ENCODE measurements at regions not wholly inside any gene's neighbourhood (a gene's known extent, or its start where the extent isn't known, plus 50 kb on each side); places are given as distances from the start of the nearest gene placed in this dataset.

GRCh38 chr12:34348064-34348463 is 325.8 kb downstream of the ALG10 start:
- no peak for DNase-seq

- no peak for DNase-seq
Measured at GRCh38 chr12:34348836-34349672, 326.8 kb downstream of the ALG10 start.

DNA sequence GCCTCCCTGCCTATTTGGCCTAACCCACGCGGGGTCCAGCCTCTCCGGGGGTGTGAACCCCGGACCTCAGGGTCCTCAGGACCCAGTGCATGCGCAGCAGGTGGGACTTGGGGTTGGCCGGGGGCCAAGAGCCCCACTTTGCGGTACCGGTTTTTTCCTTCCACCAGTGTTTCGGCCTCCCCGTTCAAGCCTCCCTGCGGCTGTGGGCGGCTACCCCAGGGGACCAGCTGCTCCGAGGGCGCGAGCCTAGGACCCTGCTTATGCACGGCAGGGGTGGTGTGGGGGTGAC is 327.3 kb downstream of the ALG10 start:
- no peak for DNase-seq

GRCh38 chr12:34350092-34351041 is 328.1 kb downstream of the ALG10 start:
- DNase-seq: no peak

DNA sequence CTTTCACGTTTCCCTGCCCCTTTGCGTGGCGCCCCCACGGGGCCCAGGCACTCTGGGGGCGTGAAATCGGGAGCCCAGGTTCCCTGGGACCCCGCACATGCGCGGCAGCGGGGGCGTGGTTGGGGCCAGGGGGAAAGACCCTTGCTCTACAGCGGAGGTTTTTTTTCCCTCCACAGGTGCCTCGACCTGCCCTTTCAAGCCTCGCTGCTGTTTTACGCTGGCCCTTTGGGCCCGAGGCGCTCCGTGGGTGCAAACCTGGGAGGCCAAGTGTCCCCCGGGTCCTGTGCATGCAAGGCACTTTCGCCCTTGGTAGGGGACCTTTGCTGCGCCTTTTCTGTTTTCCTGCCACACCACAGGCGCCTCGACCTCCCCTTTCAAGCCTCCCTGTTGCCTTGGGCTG is 329.8 kb downstream of the ALG10 start:
- DNase-seq: no peak

DNA sequence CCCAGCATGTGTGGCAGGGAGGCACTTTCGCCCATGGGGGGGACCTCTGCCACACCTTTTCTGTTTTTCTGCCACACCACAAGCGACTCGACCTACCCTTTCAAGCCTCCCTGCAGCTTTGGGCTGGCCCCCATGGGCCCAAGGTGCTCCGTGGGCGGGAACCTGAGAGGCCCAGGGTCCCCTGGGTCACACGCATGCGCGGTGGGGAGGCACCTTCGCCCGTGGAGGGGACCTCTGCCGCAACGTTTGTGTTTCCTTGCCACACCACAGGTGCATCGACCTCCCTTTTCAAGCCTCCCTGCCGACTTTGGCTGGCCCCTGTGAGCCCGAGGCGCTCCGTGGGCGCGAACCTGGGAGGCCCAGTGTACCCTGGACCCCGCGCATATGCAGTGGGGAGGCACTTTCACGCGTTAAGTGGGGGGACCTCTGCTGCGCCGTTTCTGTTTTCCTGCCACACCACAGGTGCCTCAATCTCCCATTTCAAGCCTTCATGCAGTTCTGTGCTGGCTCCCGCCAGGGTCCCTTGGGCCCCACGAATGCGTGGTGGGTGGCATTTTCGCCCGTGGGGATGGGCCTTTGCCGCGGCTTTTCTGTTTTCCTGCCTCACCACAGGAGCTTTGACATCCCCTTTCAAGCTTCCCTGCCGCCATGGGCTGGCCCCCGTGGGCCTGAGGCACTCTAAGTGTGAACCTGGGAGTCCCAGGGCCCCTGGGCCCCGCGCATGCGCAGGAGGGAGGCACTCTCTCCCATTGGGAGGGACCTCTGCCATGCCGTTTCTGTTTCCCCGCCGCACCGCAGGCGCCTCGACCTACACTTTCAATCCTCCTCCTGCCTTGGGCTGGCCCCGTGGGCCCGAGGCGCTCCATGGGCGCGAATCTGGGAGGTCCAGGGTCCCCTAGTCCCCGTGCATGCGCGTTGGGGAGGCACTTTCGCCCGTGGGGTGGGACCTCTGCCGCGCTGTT is 332.2 kb downstream of the ALG10 start:
- no peak for DNase-seq

- DNase-seq: no peak
Measured at GRCh38 chr12:34356233-34356987, 334.1 kb downstream of the ALG10 start.

DNA sequence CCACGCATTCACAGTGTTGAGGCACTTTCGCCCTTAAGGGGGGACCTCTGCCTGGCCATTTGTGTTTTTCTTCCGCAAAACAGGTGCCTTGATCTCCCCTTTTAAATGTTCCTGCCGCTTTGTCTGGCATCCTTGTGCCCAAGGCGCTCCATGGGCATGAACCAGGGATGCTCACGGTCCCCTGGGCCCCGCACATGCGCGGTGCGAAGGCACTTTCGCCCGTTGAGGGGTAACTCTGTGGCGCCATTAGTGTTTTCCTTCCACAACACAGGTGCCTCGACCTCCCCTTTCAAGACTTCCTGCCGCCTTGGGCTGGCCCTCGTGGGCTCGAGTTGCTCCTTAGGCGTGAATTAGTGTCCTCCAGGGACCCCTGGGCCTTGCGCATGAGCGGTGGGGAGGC is 335.5 kb downstream of the ALG10 start:
- DNase-seq: no peak

GRCh38 chr12:34358198-34358597 is 335.9 kb downstream of the ALG10 start:
- DNase-seq: no peak

DNA sequence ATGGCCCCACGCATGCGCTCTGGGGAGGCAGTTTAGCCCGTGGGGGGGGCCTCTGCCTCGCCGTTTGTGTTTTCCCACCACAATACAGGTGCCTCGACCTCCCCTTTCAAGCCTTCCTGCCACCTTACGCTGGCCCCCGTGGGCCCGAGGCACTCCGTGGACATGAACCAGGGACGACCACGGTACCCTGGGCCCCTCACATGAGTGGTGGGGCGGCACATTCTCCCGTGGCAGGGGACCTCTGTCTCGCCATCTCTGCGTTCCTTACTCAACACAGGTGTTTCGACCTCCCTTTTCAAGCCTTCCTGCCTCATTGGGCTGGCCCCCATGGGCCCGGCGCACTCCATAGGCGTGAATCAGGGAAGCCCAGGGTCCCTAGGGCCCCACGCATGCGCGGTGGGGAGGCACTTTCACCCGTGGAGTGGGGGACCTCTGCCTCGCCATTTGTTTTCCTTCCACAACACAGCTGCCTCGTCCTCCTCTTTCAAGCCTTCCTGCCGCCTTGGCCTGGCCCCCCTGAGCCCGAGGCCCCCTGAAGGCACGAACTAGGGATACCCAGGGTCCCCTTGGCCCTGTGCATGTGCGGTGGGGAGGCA is 339.5 kb downstream of the ALG10 start:
- no peak for DNase-seq

DNA sequence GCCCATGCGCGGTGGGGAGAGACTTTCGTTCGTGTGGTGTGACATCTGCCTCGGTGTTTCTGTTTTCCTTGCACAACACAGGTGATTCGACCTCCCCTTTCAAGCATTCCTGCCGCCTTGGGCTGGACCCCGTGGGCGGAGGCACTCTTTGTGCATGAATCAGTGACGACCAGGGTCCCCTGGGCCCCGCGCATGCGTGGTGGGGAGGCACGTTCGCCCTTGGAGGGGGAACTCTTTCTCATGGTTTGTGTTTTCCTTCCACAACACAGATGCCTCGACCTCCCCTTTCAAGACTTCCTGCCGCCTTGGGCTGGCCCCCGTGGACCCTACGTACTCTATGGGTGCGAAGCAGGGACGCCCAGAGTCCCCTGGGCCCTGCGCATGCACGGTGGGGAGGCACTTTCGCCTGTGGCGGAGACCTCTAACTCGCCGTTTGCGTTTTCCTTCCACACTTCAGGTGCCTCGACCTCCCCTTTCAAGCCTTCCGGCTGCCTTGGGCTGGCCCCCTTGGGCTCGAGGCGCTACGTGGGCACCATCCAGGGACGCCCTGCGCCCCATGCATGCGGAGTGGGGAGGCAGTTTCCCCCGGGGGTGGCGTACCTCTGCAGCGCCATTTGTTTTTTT is 340.9 kb downstream of the ALG10 start:
- DNase-seq: no peak

GRCh38 chr12:34368079-34368478 is 345.8 kb downstream of the ALG10 start:
- no peak for DNase-seq

DNA sequence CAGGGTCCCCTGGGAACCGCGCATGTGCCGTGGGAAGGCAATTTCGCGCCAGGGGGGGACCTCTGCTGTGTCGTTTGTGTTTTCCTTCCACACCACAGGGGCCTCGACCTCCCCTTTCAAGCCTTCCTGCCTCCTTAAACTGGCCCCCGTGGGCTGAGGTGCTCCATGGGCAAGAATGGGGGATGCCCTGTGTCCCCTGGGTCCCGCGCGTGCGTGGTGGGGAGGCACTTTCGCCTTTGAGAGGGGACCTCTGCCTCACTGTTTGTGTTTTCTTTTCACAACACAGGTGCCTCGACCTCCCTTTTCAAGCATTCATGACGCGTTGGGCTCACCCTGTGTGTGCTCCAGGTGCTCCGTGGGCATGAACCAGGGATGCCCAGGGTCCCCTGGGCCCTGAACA is 348.8 kb downstream of the ALG10 start:
- DNase-seq: no peak

- no peak for DNase-seq
Measured at GRCh38 chr12:34372003-34372402, 349.7 kb downstream of the ALG10 start.

DNA sequence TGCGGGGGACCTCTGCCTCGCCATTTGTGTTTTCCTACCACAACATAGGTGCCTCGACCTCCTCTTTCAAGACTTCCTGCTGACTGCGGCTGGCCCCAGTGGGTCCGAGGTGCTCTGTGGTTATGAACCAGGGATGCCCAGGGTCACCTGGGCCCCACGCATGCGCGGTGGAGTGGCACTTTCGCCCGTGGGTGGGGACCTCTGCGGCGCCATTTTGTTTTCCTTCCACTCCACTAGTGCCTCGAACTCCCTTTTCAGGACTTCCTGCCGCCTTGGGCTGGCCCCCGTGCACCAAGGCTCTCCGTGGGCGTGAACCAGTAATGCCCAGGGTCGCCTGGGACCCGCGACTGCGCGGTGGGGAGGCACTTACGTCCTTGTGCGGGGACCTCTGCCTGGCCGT is 351.6 kb downstream of the ALG10 start:
- no peak for DNase-seq

GRCh38 chr12:34376133-34376799 is 354.0 kb downstream of the ALG10 start:
- DNase-seq: no peak

DNA sequence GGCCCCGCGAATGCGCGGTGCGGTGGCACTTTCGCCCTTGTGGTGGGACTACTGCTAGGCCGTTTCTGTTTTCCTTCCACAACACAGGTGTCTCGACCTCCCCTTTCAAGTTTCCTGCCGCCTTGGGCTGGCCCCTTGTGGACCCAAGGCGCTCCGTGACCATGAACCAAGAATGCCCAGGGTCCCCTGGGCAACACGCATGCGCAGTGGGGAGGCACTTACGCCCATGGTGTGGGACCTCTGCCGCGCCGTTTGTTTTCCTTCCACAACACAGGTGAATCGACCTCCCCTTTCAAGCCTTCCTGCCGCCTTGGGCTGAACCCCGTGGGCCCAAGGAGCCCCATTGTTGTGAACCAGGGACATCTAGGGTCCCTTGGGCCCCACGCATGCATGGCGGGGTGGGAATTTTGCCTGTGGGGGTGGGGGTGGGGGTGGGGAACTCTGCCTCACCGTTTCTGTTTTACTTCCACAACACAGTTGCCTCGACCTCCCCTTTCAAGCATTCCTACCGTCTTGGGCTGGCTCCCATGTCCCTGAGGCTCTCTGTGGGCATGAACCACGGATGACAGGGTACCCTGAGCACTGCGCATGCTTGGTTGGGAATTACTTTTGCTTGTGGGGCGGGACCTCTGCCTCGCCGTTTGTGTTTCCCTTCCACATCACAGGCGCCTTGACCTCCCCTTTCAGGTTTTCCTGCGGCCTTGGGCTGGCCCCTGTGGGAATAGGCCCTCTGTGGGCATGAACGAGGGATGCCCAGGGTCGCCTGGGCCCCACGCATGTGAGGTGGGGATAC is 355.1 kb downstream of the ALG10 start:
- no peak for DNase-seq

DNA sequence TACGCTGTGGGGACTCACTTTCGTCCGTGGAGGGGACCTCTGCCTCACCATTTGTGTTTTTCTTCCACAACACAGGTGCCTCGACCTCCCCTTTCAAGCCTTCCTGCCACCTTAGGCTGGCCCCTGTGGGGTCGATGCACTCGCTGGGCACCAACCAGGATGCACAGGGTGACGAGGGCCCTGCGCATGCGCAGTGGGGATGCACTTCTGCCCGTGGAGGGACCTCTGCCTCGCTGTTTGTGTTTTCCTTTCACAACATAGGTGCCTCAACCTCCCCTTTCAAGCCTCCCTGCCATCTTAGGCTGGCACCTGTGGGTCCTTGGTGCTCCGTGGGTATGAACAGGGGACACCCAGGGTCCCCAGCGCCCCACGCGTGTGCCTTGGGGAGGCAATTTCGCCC is 356.8 kb downstream of the ALG10 start:
- DNase-seq: no peak

- no peak for DNase-seq
Measured at GRCh38 chr12:34384693-34385092, 362.4 kb downstream of the ALG10 start.

GRCh38 chr12:34386016-34386415 is 363.7 kb downstream of the ALG10 start:
- no peak for DNase-seq

All from right hindlimb (tissue), 1 donor.